NCI-H1417 (cell line): ENCODE measurements at regions not wholly inside any gene's neighbourhood (a gene's known extent, or its start where the extent isn't known, plus 50 kb on each side); places are given as distances from the start of the nearest gene placed in this dataset.

ENCODE experiments used
- DNase-seq, 3 experiments: peaks; one replicate each; lab custom pipeline; 2025; lab: John Stamatoyannopoulos, UW

GRCh38 chr16:5903153-5903552 lies 805.6 kb upstream of the EEF2KMT start:
- no peak for DNase-seq

- no peak for DNase-seq
These were observed 802.5 kb upstream of the EEF2KMT start for GRCh38 chr16:5900046-5900445.

- DNase-seq = no peak
These were observed 798.4 kb upstream of the EEF2KMT start for GRCh38 chr16:5895976-5896375.

- DNase-seq = no peak
These were observed 797.5 kb upstream of the EEF2KMT start for GRCh38 chr16:5895137-5895536.

GRCh38 chr16:5891296-5891695 lies 793.7 kb upstream of the EEF2KMT start:
- no peak for DNase-seq

GRCh38 chr16:5885521-5885920 lies 787.9 kb upstream of the EEF2KMT start:
- no peak for DNase-seq

- no peak for DNase-seq
These were observed 787.4 kb upstream of the EEF2KMT start for GRCh38 chr16:5884996-5885395.

- no peak for DNase-seq
These were observed 786.7 kb upstream of the EEF2KMT start for GRCh38 chr16:5884339-5884738.

- no peak for DNase-seq
These were observed 784.6 kb upstream of the EEF2KMT start for GRCh38 chr16:5882087-5882640.

- DNase-seq = no peak
These were observed 777.8 kb upstream of the EEF2KMT start for GRCh38 chr16:5875416-5875815.

GRCh38 chr16:5874899-5875298 lies 777.3 kb upstream of the EEF2KMT start:
- DNase-seq = no peak

- DNase-seq = peak in 1 of 3 experiments; percentile 3
These were observed 775.6 kb upstream of the EEF2KMT start for GRCh38 chr16:5873221-5873620.

- peak in 1 of 3 experiments; percentile 2 for DNase-seq
These were observed 773.5 kb upstream of the EEF2KMT start for GRCh38 chr16:5870886-5871691.

- DNase-seq = no peak
These were observed 769.7 kb upstream of the EEF2KMT start for GRCh38 chr16:5867250-5867649.

- DNase-seq = no peak
These were observed 767.6 kb upstream of the EEF2KMT start for GRCh38 chr16:5865236-5865635.

- no peak for DNase-seq
These were observed 765.5 kb upstream of the EEF2KMT start for GRCh38 chr16:5863071-5863606.

GRCh38 chr16:5862103-5862840 lies 764.7 kb upstream of the EEF2KMT start:
- DNase-seq = no peak

- DNase-seq = no peak
These were observed 763.6 kb upstream of the EEF2KMT start for GRCh38 chr16:5861241-5861640.

GRCh38 chr16:5858180-5858579 lies 760.6 kb upstream of the EEF2KMT start:
- DNase-seq = no peak

- no peak for DNase-seq
These were observed 756.4 kb upstream of the EEF2KMT start for GRCh38 chr16:5854027-5854426.

GRCh38 chr16:5852151-5852550 lies 754.6 kb upstream of the EEF2KMT start:
- DNase-seq = no peak

GRCh38 chr16:5851393-5851982 lies 753.9 kb upstream of the EEF2KMT start:
- DNase-seq = no peak
